BJ (cell line): ENCODE measurements at regions not wholly inside any gene's neighbourhood (a gene's known extent, or its start where the extent isn't known, plus 50 kb on each side); places are given as distances from the start of the nearest gene placed in this dataset.

Experiments
- CTCF ChIA-PET: fragments of 350-600 bp; formaldehyde crosslinking; extraction: SDS; loops from one replicate; lab custom pipeline; 2021; ENCODE audit warnings: antibody characterized with exemption, inconsistent platforms; lab: Yijun Ruan, JAX
- POLR2A ChIA-PET: fragments of 300-600 bp; sonication (Branson Sonifier 250); formaldehyde crosslinking; extraction: SDS; loops from one replicate; lab custom pipeline; 2021; ENCODE audit warnings: antibody characterized with exemption; lab: Charles Lee
- DNase-seq: peaks from one replicate; pipeline ENCODE4 v3.0.0-alpha.2; 2011; ENCODE audit warnings: low read depth
- H3K27me3 ChIP-seq: 2 replicates; pipeline ENCODE4 v1.6.0; 2011; ENCODE audit warnings: low read length; ENCODE audit not compliant: control insufficient read depth, insufficient read depth
- H3K36me3 ChIP-seq: 2 replicates; pipeline ENCODE4 v1.5.1; 2011; ENCODE audit warnings: low read length; ENCODE audit not compliant: control insufficient read depth, insufficient read depth
- H3K4me3 ChIP-seq: 2 replicates; pipeline ENCODE4 v1.5.1; 2011; ENCODE audit warnings: low read depth, mild to moderate bottlenecking, control low read depth, low read length
- CTCF ChIP-seq: IDR thresholded peaks from 2 replicates; pipeline ENCODE4 v1.5.1; 2011; ENCODE audit warnings: low read depth, mild to moderate bottlenecking, control low read depth, inconsistent platforms, low read length, moderate library complexity; ENCODE audit not compliant: insufficient read depth

- TF ChIP-seq CTCF = no peak
- Histone ChIP-seq H3K36me3 (no peaks in the 10 kb centered on the region), H3K27me3 (no peaks in the 10 kb centered on the region), H3K4me3 (no peak overlapping the region)
- ChIA-PET POLR2A (no interaction called here), CTCF (no interaction called here)
- no peak for DNase-seq
These were observed 135.9 kb upstream of the EOLA2 start for GRCh38 chrX:150074175-150074574.

GRCh38 chrX:150080497-150080896, 142.2 kb upstream of the EOLA2 start:
- Histone ChIP-seq H3K36me3 (no peaks in the 10 kb centered on the region), H3K4me3 (no peak overlapping the region), H3K27me3 (no peaks in the 10 kb centered on the region)
- DNase-seq = no peak
- no peak for TF ChIP-seq CTCF
- CTCF ChIA-PET = no interaction called here
- POLR2A ChIA-PET = no interaction called here

GRCh38 chrX:150081076-150081475, 142.8 kb upstream of the EOLA2 start:
- no peak overlapping the region for H3K4me3 ChIP-seq
- TF ChIP-seq CTCF = no peak
- no peaks in the 10 kb centered on the region for H3K27me3 ChIP-seq
- DNase-seq = no peak
- no peaks in the 10 kb centered on the region for H3K36me3 ChIP-seq
- ChIA-PET POLR2A (no interaction called here), CTCF (no interaction called here)

GRCh38 chrX:150084496-150085229, 146.4 kb upstream of the EOLA2 start:
- peak; percentile 67 for DNase-seq
- Histone ChIP-seq H3K27me3 (no peaks in the 10 kb centered on the region), H3K36me3 (no peaks in the 10 kb centered on the region), H3K4me3 (no peak overlapping the region)
- POLR2A ChIA-PET = no interaction called here
- no peak for TF ChIP-seq CTCF
- CTCF ChIA-PET = no interaction called here

GRCh38 chrX:150085881-150086280, 147.6 kb upstream of the EOLA2 start:
- Histone ChIP-seq H3K27me3 (no peaks in the 10 kb centered on the region), H3K4me3 (no peak overlapping the region), H3K36me3 (no peaks in the 10 kb centered on the region)
- ChIA-PET CTCF (no interaction called here), POLR2A (no interaction called here)
- 0 out of 2 replicates have a peak, but pooled peaks have one; percentile 5 for TF ChIP-seq CTCF
- no peak for DNase-seq
